GM18502 (cell line): ENCODE measurements at regions not wholly inside any gene's neighbourhood (a gene's known extent, or its start where the extent isn't known, plus 50 kb on each side); places are given as distances from the start of the nearest gene placed in this dataset.

Experiments used
- ATAC-seq: cut with Tn5 transposase; IDR thresholded peaks from one replicate; pipeline ENCODE4 v1.9.1; 2021; ENCODE audit warnings: mild to moderate bottlenecking; ENCODE audit not compliant: unreplicated experiment, poor library complexity

DNA sequence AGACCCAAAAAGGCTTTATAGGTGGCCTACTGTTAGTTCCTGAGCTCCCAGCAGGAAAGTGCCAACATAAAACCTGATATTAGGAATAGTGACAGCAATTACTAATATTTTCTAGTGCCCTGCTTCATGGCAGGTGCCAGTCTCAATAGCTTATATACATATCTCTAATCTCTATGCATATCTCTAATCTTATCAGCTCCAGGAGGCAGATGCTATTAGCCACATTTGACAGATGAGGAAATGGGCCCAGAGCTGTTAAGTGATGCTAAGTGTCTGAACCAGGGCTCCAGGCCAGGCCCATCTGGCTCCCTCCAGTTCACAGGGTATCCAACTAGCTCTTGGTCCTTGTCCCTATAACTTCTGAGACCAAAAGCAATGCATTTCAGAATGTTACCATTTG lies 142.5 kb downstream of the CHIC2 start:
- no peak for ATAC-seq

- no peak for ATAC-seq
These were observed 143.5 kb downstream of the CHIC2 start for GRCh38 chr4:53920883-53921282.

DNA sequence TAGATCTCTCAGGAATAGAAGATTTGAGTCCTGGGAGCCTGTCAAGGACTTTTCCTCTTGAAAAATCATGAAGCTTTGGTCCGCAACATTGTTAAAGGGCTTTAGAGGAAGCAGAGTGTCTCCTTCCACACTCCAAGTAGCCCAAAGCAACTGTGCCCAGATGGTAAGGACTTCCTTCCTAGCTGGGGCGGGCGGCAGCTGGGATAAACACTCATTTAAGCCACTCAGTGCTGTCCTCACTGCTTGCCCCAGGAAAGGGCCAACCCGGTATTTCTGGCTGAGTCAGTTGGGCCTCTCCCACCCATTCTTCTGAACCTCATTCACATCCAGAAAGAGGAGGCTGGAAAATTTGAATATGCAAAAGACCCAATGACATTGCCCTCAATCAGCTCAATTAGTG lies 144.3 kb downstream of the CHIC2 start:
- ATAC-seq: no peak

GRCh38 chr4:53919535-53919934 lies 144.9 kb downstream of the CHIC2 start:
- no peak for ATAC-seq

GRCh38 chr4:53917729-53918128 lies 146.7 kb downstream of the CHIC2 start:
- no peak for ATAC-seq

GRCh38 chr4:53916431-53916889 lies 147.9 kb downstream of the CHIC2 start:
- ATAC-seq: no peak

DNA sequence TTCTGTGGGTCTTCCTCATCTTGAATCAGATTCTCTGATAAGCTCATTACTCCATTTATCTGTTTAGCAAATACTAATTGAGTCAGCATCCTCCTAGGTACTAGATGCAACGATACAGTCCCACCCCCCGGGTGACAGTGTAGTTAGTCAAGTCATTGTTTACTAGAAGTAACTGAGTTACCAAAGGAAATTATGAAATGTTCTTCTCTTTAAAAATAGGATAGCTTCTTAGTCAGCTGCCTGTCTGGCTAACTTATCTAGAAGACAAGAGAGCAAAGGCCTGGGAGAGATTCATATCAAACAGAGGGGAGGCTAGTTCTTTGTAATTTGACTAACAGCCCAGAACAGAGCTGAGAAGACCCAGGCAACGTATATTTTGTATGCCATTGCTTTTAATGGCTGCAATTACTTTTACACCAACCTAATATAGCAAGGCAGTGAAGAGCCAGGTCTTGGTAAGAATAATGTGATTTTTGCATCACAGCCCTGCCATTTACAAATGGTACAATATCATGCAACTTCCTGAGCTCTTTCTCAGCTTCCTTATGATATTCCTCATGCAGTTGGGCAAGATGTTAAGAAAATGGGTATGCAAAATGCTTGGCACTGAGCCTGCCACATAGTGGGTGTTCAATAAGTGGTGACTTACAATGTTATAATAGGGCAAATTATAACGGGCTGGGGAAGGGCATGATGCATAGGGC lies 149.9 kb downstream of the CHIC2 start:
- no peak for ATAC-seq

DNA sequence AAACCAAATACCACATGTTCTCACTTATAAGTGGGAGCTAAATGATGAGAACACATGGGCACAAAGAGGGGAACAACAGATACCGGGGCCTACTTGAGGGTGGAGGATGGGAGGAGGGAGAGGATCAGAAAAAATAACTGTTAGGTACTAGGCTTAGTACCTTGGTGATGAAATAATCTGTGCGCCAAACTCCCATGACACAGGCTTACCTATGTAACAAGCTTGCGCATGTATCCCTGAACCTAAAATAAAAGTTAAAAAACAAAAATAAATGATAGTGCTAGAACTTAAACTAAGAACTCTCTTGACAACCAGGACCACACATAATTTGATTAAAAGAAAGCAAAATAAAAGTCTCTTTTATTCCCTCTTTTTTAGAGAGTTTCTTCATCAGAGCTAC lies 150.6 kb downstream of the CHIC2 start:
- no peak for ATAC-seq

- ATAC-seq: no peak
These were observed 151.5 kb downstream of the CHIC2 start for GRCh38 chr4:53912766-53913497.

DNA sequence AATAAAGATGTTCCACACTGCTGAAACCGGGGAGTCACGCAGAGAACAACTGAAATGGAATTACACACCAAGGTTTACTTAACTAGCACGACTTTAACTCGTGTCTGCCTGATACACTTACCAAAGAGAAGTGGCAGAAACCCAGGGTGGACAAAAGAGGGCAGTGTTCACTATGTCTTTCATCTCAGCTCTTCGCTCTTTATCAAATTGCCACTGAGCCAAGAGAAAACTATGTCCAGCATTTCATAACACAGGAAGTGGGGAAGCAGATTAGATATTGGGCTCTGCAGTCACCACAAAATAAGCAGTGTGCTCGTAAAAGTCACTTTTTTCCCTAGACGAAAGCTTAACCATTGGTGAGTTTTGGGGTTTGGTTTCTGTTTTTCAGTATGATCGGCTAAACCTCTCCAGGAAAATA lies 155.7 kb downstream of the CHIC2 start:
- ATAC-seq: no peak

- ATAC-seq: no peak
These were observed 156.6 kb downstream of the CHIC2 start for GRCh38 chr4:53907772-53908171.

DNA sequence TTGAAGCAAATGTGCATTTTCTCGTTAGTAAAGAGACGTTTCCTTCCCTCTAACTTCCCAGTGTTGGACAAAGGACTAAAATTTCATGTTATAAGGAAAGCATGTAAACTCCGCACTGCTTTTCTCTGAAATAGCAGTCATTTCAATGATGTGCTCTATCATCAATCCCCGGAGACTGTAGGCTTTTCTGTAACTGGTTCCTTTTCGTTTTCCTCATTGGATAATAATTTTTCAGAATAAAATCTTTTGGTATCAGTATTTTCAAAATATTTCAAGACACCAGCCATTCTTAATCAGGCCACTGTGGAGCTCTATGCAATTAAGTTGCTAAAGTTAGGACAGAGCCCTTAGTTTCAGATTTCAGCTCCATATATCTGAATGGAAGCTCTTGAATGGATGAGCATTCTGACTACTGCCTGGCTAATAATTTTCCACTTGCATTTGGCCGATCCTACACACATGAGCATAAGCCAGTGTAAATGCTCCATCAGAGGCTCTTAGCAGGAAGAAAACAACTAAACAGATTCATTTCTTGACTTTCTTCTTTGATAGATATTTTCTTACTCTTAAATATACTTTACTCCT lies 157.7 kb downstream of the CHIC2 start:
- no peak for ATAC-seq

- peak; percentile 86 for ATAC-seq
These were observed 158.4 kb downstream of the CHIC2 start for GRCh38 chr4:53905941-53906377.

- no peak for ATAC-seq
These were observed 159.0 kb downstream of the CHIC2 start for GRCh38 chr4:53905276-53905940.

GRCh38 chr4:53902786-53903185 lies 161.6 kb downstream of the CHIC2 start:
- ATAC-seq: no peak

DNA sequence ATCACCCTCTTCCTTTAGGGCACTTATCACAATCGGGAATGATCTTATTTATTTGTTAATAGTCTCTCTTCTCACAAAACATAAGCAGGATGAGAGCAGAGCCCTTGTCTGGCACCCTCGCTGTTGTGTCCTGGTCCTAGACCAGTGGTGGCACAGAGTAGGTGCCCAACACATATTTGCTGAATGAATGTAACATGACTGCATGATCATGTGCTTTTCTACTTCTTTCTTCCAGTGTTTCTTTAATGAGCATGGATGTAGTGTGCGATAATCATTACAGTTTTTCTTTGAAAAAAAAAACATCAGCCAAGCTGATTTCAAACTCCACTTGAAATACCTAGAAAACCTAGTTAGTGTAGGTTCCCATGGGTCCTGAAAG lies 164.1 kb downstream of the CHIC2 start:
- no peak for ATAC-seq

DNA sequence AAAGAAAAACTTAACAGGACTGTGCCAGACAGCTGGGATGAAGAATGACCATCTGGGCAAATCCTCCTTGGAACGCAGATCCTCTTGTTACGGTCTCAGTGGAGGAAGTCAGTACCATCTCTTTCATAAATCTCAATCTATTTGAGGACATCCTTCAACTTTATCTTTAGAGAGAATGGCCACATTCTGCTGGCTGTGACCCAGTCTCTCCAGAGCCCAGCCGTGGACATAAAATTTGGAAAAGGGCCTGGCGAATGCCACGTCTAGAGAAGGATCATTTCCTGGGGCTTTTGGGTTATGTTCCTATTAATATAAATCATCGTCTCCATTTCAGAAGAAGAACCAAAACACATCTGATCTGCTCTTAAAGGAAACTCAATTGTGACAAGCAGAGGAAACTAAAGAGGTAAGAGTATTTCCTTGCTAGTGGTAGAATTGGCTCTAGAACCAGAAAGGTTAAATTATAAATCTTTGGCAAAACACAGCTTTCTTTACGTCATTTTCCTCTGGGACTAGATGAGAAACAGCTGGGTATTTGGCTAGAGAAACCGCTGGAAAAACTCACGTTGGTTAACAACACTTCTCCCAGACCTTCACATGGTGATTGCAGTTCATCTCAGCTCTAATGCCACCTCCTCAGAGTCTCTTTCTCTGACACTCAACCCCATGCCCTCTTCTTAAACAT lies 164.7 kb downstream of the CHIC2 start:
- ATAC-seq: no peak

DNA sequence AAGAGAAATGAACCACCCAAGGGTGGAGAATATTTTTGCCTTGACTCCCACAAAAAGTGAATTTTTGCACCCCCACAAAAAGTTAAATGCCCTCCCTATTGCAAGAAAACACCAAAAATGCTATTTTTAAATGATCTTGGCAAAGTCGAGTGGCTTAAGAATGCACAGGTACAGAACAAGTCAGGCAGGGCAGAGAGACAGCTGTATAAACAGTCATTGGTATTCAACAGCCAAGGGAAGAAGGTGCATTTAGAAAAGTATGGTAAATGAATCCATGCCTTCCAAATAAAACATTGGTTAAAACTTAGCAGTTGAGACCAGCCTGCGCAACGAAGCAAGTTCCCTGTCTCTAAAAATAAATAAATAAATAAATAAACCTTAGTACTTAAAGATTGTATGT lies 169.3 kb downstream of the CHIC2 start:
- no peak for ATAC-seq

- ATAC-seq: no peak
These were observed 173.9 kb downstream of the CHIC2 start for GRCh38 chr4:53890461-53890860.

GRCh38 chr4:53889326-53890055 lies 174.9 kb downstream of the CHIC2 start:
- ATAC-seq: no peak
